ENCODE measurements at regions not wholly inside any gene's neighbourhood (a gene's known extent, or its start where the extent isn't known, plus 50 kb on each side); places are given as distances from the start of the nearest gene placed in this dataset.
"Not testable (repeated sequence)": the region's sequence is repeated elsewhere in the genome, so short reads cannot be mapped to it uniquely, and the experiment has no call there.

DNA sequence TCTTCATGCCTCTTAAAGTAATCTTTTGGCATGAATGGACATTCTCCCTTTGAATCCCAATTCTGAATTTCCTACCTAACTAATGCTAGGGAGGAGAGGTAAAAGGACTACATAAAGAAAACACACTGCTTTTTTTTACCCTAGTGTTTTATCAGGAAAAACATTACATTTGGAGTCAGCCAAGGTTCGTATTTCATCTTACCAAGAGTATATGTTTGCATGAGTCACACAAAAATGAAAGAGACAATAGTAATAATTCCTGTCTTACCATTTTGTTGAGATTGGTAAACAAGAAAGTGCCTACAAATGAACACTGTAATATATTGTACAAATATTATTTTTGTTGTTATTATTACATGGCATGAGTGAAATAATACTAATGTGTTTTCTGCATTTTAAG is 112.9 kb upstream of the WARS2 start:
- DNase-seq (ENCODE audit: low spot score) = no peak

DNA sequence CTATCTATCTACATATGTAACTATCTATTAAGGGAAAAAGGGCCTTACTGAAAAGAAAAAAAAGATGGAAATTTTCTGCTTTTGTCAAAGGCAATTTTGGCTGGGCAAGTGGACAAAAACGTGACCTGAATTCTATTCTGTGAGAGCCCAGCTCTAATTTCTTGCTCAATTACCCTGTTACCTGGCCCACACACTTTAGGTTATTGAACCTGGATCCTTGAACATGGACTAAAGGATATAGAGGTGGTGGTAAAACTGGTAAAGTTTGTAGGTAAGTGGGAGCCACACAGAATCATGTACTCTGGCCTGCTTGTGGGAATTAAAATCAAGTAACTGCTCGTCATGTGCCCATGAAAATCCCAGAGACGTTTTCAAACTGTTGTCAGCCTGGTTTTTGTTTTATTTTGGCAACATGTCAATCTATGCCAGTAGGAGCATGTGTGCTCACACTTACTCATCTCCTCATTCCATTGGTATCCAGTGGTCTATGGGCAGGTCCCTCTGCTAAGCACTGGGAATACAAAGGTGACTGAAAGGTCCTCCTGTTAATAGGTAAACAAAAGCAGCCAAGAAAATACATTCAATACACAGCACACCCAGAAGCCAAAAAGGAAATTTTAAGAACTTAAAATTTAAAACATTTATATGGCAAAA is 113.7 kb upstream of the WARS2 start:
- no peak for DNase-seq (ENCODE audit: low spot score)

DNA sequence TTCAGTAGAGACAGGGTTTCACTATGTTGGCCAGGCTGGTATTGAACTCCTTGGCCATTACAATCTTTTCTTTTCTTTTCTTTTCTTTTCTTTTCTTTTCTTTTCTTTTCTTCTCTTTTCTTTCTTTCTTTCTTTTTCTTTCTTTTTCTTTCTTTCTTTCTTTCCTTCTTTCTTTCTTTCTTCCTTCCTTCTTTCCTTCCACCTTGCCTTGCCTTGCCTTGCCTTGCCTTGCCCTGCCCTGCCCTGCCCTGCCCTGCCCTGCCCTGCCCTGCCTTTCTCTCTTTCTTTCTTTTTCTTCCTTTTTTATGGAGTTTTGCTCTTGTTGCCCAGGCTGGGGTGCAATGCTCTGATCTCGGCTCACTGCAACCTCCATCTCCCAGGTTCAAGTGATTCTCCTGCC is 112.5 kb upstream of the HAO2 start:
- DNase-seq (ENCODE audit: low spot score) = not testable (repeated sequence)

DNA sequence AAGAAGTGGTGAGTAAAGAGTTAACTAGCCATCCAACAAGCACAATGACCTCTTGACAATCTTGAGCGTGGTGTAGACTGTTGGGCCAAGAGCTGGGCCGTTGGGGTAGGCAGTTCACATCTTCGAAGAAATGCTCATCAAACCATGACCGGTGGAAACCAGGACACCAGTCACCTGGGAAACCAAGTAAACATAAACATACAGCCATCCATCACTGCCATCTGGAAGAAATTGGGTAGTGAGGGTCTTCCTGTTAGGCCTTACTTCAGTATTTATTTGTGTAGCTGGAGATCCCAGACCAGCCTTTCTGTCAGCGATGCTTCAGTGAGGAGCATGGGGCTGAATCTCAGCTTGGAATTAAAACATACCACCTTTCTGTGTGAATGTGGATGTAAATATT is 108.1 kb upstream of the HAO2 start:
- DNase-seq (ENCODE audit: low spot score) = no peak

DNA sequence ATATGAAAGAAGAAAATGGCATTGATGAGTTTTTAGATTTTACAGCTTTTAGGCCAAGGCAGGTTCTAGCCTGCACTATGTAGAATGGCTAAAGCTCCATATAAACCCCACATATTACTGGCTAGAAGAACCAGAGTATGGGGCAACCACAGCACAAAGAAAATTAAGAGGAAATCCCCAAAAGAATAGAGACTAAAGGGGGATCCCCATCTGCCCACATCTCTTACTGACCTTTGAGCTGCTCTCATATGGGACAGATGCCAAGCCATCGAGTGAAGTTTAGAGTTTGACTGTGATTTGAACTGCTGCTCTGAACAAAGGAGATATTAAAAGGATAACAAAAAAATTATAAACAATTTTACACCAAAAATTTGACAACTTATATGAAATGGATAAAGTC is 102.2 kb upstream of the HAO2 start:
- DNase-seq (ENCODE audit: low spot score) = no peak

DNA sequence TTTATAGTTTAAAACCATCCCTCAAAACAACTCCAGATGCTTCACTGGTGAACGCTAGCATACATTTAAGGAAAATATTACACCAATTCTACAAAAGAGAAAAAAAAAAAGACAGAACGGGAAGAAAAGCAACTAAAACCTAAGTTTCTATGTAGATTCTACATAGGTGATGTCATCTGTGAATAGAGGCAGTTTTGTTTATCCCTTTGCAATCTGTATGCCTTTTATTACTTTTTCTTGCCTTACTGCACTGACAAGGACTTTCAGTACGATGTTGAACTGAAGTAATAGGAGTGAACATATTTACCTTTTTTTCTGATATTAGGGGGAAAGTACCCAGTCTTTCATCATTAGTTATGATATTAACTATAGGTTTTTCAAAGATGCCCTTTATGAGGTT is 101.7 kb upstream of the HAO2 start:
- DNase-seq (ENCODE audit: low spot score) = no peak

DNA sequence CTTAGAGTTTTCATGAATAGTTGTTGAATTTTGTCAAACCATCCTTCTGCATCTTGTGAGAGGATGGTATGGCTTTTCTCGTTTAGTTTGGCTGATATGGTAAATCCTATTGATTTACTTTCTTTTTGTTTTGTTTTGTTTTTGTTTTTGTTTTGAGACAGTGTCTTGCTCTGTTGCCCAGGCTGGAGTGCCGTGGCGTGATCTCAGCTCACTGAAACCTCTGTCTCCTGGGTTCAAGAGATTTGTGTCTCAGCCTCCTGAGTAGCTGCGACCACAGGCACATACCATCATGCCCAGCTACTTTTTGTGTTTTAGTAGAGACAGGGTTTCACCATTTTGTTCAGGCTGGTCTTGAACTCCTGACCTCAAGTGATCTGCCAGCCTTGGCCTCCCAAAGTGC is 101.3 kb upstream of the HAO2 start:
- not testable (repeated sequence) for DNase-seq (ENCODE audit: low spot score)

DNA sequence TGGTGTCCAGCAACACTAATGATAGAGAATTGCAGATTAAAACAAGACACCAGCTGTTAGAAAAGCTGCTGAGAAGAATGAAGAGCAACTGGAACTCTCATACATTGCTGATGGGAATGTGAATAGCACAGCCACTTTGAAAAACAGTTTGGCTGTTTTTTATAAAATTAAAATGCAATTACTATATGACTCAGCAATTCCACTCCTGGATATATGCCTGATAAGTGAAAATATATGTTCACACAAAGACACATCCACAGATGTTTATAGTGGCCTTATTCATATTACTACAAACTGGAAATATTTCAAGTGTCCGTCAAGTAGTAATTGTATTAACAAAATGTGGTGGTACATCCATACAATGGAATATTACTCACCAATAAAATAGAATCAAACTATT is 99.7 kb upstream of the HAO2 start:
- DNase-seq (ENCODE audit: low spot score) = no peak

DNA sequence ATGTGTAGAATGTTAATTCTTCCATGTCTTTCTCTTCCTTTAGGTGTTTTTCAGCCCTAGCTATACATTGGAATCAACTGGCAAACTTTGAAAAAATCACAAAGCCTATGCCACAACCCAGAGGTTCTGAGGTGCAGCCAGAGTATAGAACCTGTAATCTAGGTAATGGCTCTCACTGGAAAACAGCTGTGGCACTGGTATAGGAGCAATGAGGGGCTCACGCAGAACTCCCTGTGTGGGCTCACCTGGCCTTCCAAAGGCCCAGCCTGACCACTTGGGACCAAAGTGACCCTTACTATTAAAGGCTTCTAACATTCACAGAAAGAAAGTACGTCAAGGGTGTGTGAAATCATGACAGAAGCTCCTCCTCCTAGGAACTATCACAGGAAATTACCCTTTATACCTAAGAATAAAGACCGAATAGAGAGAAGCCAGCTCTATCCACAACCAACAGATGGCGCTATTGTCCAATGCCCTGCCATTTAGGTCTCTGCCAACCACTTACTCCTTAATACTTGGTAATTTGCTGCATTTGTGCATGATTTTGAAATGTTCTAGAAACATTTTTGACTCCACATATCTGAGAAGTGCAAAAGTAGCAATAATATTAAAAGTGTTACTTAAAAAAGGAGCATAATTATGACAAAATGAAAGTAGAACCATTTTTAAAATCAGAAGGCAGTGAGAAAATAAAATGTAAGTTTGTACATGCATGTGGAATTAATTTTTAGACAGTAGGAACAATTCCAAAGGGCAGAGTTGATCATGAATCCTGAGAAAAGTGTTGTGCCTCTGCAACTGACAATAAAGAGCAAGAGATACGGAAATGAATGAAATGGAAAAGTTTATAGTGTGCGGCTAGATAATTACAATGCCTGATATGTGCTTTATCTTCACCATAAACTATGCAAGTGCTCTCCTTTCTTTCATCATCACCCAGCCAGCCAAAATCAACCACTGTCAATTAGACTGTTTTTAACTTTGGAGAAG is 93.1 kb upstream of the HAO2 start:
- DNase-seq (ENCODE audit: low spot score) = peak; percentile 59

DNA sequence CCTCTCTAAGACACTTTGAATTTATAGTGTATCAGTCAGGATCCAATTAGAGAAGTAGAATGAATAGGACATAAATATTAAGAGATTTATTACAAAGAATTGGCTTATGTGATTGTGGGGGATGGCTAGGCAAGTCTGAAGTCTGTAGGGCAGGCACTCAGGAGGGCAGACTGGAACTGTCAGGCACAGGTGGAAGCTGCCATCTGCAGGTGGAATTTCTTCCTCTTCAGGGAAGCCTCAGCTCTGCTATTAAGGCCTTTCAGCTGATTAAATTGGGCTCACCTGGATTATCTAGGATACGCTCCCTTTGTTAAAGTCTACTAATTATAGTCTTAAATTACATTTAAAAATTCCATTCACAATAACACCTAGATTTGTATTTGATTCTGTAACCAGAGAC is 92.0 kb upstream of the HAO2 start:
- no peak for DNase-seq (ENCODE audit: low spot score)

DNA sequence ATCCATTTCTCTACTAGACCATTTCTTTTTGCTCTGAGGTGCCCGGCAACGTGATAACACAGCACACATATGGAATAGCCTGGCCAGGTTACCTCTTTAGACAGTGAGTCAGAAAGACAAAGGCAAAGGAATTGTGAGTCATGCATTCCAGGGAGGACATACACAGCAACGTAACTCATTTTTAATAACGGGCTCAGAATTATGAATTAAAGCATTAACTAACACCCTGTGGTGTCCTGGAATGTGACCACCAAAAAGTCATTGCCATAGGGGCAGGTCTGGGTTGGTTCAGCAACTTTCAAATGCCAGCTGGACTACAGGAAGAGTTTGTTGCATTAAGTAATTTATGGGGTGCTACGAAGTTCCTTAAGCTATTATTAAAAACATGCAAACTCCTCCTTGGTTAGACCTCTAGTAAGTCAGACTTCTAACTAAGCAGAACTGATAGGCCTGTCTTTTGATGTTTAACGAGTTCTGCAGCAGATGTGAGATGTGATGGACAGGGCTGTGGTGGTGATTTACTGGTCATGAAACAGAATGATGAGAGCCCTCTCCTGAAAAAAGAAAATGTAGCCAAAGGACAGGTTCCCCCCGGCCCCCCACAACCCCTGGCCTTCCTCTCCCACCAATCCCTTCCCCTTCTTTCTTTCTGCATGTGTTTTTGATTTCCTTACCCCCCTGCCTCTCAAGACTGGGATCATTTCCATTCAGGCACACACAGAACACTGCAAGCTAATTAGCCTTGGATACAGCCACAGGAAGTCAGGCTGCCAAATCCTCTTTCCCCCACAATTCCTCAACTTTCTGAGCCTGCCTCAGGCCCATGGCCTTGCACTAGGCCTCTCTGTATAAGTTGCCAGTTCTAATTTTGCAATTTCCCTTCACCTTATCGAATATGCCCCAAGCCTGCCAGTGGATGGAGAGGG is 88.9 kb upstream of the HAO2 start:
- peak; percentile 44 for DNase-seq (ENCODE audit: low spot score)

DNA sequence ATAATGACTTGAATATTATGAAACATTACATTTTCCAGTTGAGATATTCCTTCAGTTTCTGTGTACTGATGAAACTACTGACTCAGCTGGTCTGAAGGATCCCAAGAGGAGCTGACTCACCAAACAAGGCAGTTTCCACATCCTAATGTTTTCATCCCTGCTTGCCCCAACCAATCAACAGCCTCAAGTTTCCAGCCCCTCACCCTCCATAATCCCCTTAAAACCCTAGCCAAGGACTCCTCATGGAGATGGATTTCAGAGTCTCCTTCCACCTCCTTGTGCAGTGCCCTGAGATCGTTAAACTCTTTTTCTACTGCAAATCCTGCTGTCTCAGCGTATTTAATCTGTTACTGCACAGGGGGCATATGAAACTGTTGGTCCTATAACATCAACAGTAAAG is 83.1 kb upstream of the HAO2 start:
- peak; percentile 46 for DNase-seq (ENCODE audit: low spot score)

DNA sequence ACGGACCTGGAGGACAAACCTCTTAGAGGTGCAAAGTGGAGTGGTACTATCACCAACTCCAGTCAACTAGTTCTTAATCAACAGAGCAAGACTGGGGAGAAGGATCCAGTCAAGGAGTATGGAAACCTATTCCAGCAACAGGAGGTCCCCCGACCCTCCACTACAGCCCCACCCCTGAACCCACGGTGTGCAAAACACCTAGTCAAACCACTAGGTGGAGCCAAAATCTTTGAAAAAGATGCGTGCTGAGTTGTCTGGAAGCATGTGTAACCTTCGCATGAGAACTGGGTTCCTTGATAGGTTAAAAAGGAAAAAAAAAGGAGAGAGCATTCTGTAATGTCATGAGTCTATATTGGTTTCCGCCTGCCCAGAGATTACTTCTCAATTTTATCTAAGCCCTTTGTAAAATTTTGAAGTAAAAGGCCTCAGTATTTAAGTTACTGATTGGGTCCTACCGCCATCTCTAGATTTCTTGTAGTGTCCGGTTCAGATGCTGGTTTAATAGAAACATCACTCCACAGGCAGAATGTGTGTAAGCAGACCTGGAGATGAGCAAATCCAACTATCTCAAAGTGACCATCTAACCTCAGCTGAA is 81.9 kb upstream of the HAO2 start:
- peak; percentile 19 for DNase-seq (ENCODE audit: low spot score)

DNA sequence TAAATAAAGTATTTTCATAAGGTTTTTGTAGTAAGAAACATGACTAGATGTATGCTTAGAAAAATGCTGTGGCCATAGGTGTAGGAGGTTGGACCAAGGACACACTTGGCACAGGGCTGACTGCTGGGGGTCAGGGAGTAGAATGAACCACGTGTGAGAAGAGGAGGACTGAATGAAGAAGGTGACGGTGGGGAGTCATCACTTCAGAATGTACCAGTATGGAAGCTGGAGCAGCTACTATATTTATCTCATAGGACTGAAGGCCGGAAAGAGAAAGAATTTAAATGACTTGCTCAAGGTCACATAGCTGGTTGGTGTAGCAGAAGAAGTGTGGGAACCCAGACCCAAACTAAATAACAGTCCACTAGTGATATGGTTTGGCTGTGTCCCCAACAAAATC is 79.8 kb upstream of the HAO2 start:
- no peak for DNase-seq (ENCODE audit: low spot score)

DNA sequence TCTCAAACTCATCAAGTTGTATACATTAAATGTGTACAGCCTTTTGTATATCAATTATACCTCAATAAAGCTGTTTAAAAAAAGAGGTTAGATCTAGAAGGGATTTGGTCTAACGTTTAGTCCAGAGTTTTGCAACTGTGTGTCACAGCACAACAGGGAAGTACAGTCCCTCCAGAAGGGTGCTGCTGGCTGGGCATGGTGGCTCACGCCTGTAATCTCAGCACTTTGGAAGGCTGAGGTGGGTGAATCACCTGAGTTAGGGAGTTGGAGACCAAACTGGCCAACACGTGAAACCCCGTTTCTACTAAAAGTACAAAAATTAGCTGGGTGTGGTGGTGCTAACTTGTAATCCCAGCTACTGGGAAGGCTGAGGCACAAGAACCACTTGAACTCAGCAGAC is 78.3 kb upstream of the HAO2 start:
- no peak for DNase-seq (ENCODE audit: low spot score)

DNA sequence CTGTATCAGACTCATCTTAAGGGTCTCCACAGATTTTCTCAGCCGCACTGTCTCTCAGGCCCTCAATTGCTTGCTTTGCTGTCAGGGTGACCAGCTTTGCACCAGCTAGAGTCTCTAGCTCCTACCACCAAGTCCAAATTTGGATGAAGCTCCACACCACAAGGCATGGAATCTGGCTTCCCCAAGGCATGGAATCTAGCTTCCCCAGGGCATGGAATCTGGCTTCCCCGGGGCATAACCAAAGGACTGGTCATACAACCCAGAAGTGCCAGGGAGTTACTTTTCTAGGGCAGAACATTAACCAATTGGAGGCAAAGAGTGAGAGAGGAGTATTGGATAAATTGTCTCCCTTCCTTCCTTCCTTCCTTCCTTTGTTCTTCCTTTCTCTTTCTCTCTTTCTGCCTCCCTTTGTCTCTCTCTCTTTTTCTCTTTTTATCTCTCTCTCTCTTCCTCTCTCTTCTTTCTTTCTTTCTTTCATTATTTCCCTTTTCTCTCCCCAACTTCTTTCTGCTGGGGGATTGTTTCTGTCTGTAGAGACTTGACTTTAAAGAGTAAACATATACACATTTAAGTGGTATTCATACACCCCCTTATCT is 76.9 kb upstream of the HAO2 start:
- no peak for DNase-seq (ENCODE audit: low spot score)

DNA sequence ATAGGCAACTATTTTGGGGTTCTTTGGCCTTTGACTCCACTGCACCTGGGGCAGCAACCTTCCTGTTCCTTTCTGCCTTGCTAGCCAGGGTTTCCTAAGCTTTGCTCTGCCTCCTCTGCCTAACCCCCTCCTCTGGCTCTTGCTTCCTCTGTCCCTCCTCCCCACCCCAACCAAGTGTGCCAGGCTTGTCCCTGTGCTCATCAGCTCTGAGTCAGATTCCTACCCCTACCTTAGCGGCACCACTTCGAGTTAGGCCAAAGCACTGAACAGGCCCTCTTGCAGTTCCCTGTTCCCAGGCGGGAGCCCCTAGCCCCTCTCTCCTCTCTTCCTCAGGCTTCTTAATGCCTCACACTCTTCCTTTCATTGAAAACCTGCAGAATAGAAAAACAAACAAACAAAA is 74.8 kb upstream of the HAO2 start:
- no peak for DNase-seq (ENCODE audit: low spot score)

DNA sequence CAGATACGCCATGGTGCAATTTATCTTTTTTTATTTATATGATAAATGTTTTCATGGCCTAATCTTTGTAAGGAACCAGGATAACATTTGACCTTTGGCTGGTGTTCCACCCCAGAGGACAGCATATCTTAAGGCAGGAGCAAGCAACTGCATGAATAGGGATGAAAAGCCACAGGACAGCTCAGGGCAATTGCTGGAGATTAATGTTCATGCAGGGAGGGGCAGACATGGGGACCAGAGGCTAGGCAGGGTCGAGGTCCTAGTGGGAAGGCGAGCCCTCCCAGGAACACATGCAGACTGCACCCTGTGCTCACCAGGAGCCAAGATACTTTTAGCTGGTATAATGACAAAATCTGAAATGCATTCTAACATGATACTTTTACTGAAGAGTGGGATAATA is 74.4 kb upstream of the HAO2 start:
- no peak for DNase-seq (ENCODE audit: low spot score)

DNA sequence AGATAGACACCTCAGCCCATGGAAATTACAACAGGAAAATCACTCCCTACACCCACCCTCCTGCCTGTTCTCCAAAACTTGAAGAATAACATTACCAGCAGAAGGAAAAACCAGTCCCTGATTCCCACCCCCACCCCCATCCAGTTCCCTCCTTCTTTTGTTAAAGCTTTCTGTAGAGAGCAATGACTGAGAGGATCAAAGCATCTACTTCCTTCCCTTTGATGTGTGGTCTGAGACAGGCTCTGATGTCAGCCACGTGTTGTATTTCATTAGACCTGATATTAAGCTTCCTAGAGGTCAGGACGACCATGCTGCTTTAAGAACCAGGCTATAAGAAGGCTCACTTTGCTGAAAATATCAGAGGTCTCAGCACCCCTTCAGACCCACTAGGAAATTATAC is 73.9 kb upstream of the HAO2 start:
- no peak for DNase-seq (ENCODE audit: low spot score)

DNA sequence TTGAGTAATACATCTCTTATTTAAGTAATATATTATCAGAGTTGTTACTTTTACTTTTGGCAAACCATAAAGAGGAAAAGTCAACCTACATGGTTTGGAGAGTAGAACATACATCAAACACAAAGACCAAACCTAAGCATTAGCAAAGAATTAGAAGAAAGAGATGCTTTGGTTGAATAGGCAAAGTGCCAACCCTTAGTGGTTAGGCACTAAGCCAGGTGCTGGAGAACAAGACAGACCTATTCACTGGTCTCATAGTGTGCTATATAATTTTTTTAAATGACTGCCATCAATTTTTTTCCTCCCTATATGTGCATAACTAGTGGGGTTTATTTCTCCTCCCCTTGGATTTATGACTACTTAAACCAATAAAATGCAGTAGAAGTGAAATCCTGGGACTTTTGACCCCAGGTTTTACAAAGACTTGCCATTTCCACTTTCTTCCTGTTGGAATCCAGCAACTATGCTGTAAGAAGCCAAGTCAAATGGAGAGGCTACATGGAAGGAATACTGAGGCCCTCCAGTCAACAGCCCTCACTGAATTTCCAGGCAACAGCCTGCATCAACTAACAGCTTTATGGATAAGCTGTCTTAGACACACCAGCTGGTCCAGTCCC is 69.8 kb upstream of the HAO2 start:
- DNase-seq (ENCODE audit: low spot score) = no peak

DNA sequence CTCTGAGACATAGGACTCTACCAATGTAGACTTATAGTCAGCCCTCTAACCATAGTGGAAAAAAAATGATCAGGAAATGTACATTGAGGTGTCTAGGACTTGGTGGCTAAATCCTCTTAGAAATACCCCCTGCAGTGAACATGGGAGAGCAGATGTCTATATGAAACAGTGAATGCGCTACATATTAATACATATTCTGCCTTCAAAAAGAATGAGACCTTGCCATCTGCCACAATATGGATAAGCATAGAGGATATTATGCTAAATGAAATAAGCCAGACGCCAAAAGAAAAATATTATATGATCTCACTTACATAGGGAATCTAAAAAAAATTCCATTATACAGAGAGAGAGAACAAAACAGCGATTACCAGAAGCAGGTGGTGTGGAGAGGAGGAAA is 66.6 kb upstream of the HAO2 start:
- no peak for DNase-seq (ENCODE audit: low spot score)

Data from AG08396 (cell line).